HG03135 (cell line): ENCODE measurements at regions not wholly inside any gene's neighbourhood (a gene's known extent, or its start where the extent isn't known, plus 50 kb on each side); places are given as distances from the start of the nearest gene placed in this dataset.

Source experiments
- ATAC-seq: cut with Tn5 transposase; IDR thresholded peaks from one replicate; pipeline ENCODE4 v1.9.1; 2021; ENCODE audit warnings: mild to moderate bottlenecking, moderate library complexity; ENCODE audit not compliant: unreplicated experiment

DNA sequence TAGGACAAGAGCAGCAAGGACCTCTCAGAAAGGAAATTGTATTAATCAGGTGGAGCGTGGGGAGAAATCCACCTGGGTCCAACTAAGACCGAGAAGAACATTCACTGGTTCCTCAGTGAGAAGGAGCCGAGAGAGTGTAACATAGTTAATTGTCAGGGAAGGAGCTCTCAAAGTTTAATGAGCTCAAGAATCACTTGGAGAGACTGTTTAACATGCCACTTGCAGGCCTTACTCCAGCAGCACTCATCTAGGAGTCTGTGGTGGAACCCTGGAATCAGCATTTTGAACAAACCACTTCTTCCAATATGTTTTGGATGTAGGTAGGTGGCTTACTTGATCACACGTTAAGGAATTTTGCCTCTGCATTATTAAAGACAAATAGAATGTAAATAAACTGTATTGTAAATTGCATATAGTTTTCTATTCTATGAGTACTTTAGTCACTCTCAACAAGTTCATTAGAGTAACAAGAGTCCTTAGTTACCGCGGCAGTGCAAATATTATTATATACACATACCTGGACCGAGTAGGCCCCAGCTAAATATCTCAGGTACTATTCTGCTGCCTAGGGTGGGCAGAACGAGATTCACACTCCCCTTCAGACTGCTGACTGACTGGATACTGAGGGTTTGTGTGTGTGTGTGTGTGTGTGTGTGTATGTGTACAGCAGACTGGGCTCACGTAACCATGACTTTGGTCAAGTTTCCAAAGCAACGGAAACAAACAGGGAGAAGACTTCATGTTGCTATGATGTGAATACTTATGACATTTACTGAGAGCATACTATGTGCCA, 203.2 kb upstream of the USP24 start:
- ATAC-seq, result no peak

DNA sequence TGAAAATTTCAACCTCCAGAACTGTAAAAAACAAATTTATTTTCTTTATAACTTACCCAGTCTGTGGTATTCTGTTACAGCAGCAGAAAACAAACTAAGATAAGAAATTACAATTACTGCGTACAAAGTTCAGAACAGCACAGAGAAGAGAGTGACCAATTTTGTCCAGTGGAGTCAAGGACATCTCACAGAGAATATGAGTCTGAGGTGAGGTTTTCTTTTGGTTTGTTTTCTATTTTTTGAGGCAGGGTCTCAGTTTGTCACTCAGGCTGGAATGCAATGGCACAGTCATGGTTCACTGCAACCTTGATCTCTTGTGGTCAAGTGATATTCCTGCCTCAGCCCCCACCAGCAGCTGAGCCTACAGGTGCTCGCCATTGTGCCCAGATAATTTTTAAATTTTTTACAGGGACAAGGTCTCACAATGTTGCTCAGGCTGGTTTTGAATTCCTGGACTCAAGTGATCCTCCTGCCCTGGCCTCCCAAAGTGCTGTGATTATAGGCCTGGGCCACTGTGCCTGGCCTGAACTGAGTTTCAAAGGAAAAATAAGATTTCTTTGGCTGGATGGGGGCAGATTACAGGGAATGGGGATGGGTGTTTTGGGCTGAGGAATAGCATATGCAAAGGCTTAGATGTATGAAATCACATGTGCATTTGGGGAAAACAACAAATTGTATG, 201.1 kb upstream of the USP24 start:
- no peak for ATAC-seq

DNA sequence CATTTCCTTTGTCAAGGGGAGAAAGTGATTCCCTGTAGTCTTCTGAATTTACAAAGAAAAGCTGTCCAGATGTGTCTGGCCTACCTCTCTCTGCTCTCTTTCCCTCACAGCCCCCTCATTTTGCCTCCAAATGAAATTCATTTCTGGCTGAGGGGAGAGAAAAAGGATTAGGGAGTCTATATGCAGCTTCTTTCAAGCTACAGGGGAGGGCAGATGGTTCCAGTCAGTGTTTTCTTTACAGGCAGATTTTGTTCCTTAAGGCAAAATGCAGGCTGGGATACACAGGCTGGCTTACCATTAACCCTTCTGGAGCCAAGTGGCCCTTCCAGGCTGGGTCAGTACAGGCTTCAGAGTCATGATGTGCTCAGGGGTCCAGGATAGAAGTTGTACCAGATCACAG, 198.1 kb upstream of the USP24 start:
- ATAC-seq, result no peak

DNA sequence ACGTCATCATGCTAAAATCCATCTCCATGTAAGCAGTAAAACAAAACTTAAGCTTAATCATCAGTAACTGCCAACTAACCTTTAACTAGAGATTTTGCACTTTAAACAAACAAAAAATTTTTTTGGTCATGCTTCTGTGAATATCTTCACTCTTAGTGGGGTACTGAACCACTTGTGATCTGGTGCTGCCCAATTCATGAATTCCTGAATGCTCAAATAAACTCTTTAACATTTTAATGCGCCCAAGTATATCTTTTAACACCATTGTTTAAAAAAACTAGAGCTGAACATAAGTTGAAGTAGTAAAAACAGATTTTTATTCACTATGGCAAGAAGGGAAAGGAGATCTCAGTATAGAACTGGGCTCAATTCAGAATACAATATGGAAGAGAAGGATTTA, 196.9 kb upstream of the USP24 start:
- ATAC-seq, result no peak

DNA sequence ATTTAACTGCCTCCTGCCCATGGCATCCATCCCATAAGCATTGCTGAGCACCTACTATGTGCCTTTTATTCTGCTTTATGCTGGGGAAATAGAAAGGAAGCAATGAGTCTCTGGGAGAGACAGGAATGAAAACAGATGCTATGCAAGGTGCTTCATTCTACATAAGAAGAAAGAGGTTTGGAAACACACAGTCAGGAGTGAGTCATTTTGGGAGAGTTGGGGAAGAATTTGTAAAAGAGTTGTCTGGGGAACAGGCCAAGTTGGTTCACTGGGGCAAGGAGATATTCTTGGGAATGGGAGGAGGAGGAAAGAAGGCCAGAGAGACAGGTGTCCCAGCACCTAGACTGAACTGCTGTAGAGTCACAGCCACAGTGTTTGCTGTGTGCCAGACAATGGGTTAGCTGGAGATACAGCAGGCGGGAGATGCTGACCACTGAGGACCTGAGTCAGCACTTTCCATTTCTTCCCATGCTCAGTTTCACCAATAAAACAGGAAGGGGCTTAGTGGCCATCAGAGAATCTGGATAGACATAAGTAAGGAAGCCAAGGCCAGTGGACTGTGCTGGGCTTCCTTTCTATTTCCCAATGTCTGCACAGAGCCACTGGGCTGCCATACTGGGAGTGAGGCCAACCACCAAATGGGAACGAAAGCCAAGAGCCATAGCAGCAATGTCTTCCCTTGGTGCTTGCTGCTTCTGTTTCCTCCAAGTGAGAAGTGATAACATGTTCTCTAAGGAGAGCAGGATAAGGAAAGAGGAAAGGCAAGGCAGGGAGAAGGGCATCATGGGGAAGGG, 187.7 kb upstream of the USP24 start:
- ATAC-seq, result no peak

DNA sequence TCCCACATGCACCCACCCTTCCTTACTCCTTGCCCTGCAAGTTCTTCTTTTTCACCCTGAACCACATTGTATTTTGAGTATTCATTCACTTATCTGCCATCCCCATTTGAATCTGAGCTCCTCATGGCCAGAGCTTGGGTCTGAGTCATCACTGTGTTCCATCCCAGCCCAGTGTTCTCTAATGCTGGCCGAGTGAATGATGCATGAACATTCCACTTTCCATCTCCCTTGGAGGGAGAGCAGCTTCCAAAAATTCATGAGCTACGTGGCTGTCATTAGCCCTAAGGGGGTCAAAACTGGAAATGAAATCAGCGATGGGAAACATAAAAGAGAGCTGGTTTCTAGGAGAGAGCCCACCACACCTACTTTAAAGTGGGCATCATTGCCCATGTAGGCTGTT, 187.0 kb upstream of the USP24 start:
- ATAC-seq, result no peak

DNA sequence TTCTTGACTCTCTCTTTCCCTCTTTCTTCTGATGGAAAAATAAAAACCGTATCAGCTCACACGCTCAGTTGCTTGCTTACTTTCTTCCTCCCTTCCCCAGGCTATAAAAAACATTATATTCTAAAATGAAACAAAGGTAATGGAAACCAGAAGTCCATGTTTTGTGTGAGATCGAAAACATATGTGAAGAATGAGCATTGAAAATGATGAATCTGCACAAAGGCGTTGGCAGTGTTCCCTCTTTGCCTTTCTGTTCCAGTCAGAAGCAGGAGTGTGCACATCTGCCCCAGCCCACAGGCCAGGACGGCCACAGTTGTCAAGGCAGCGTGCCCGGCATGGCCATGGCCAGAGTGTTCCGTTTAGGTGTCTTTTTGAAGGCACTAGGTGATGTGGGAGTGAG, 185.3 kb upstream of the USP24 start:
- ATAC-seq, result no peak

DNA sequence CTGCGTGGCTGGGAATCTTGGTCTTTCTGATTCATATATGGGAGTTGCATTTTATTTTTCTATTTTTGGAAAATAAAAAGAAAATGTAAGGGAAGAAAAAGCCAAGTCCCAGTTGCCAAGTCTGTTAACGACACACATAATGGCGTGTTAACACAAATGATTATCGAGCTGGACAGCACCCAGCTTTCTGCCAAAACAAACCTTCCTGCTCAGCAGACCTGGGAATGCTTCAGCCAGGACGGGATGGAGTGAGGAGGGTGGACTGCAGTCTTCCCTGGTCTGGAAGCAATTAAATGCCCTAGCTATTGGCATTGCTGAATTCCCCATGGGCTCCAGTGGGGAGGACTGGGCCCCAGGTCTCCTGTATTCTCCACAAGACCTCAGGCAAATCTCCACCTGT, 184.2 kb upstream of the USP24 start:
- no peak for ATAC-seq

DNA sequence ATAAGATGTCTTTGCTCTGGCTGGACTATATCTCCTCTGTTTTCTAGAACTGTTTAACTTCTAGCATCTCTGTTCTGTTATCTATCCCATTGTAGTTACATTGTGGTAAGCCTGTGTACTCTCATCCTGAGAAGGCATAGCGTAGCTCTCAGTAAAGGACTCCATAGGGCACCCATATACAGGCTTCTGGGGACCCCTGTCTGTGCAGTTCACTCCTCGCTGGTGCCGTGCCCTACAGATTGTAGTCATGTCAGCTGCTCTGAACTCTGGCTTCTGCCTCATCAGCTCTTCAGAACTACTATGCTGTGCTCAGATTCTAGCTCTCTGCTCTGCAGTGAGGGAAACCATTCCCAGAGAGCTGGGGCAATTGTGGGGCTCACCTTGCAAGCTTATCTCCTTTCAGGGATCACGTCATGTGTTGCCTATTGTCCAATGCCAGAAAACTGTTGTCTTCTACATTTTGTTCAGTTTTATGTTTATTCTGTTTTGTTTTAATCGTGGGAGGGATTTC, 181.3 kb upstream of the USP24 start:
- no peak for ATAC-seq

DNA sequence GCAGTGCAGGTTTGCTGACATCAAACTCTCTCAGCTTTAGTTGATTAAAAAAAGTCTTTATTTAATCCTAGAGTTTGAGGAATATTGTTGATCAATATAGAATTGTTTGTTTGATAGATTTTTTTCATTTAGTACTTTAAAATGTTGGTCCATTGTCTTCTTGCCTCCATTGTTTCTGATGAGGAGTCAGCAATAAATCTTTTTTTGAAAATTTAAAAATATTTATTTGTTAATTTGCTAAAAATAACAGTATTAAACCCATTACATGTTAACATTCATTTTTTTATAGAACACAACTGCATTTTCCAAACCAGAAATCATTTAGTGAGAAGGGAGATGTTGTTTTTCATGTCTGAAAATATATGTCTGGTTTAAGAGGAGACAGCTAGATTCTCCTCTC, 173.8 kb upstream of the USP24 start:
- no peak for ATAC-seq

DNA sequence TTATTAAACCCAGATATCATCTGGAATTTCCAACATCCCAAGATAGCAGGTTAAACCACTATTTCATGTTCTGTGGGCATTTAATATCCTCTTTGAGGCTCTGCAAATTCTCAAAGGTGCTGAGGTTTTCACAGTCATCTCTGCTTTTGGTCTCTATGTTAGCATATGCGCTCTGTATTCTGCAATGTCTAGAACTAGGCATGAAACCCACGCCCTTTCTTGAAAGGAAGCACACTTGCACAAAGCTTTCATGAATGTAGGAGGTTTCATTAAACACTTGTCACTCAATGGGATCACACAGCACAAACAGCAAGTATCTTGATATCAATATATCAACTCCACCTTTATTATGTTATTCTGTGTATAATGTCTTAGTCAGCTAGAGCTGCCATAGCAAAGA, 172.0 kb upstream of the USP24 start:
- no peak for ATAC-seq

DNA sequence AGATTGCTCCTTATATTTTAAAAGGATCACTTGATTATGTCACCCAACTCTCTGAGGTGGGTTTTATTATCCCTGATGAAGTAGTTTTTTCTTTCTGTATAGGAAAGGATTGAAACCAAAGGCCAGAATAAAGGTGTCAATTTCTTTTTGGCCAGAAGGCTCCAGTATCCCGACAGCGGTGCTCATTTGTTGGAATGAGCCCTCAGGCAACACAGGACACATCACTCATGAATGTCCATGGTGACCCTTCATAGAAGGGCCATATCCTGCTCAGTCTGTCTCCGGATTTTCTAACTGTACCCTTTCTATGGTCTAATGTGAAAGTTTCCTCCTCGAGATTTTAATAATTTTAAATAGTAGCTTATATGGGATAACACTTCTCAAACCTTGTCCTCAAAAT, 171.3 kb upstream of the USP24 start:
- no peak for ATAC-seq

DNA sequence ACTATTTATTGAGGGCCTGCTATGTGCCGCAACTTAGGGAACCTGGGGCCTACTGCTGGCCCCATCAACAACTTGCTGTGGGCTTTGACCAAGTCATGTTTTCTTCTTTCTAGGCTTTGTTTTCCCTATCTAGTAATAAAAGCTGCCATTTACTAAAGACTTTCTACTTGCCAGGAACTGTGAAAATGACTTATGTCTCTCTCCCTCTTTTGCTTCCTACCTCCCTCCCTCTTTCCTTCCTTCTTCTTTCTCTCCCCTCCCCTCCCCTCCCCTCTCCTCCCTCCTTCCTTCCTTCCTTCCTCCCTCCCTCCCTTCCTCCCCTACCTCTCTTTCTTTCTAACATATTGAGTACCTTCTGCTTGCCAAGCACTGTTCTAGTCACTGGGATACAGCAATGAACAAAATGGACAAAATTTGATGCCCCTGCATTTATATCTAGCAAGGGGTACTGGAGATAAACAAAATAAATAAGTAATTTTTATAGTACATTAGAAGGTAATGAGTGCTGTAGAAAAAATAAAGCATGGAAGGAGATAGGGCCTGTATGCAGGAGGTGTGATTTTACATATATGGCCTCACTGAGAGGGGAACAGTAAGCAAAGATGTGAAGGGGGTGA, 170.3 kb upstream of the USP24 start:
- ATAC-seq, result no peak

DNA sequence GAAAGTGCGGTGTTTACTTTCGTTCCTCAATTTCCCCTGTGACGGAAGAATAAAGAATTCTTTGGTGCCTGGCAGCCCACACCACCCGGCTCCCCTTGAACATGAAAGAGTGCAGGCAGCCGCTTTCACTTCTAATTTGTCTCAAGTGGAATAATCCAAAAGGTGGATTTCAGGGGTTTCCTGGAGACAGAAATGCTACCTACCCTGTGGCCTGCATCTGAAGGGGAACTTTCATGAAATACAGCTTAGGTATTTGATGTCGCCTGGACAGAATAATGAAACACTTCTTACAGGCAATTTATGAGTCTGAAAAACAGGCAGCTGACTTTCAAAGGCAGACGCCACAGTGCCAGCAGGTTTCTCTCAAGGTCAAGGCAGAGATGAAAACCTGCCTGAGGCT, 169.5 kb upstream of the USP24 start:
- no peak for ATAC-seq

DNA sequence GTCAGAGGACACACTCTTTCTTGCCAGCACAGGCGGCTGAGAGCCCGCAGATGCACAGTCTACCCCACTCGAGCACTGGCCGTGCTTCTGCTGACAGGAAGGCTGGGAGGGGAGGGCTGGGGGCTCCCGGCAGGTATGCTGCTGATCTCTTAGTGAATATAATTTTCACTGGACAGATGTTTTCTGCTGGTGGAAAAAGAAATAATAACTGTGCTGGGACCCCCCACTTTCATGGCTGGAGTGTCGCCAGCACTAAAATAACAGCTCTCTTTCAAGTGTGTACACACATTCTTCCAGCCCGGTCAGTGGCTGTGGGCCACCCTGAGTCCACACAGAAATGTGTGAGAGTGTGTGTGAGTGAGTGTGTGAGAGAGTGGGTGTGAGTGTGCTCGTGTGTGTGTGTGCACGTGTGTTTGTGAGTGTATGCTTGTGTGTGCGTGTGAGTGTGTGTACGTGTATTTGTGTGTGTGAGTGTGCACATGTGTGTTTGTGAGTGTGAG, 167.7 kb upstream of the USP24 start:
- ATAC-seq, result no peak

DNA sequence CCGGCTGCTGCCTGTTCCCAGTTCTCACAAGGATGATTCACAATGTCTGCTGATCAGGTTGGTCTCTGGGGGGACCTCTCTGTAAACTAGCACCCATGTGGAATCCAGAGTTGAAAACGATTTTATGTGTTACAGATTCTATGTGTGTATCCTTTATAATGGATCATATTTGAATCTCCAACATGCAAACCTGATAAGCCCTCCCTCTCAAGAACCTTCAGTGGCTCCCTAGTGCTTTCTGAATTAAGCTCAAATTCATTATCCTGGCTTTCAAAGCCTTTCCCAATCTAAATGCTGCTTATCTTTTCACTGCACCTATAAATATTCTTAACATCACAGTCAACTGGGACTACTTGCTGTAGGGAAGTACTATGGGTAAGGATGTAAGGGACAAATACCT, 166.8 kb upstream of the USP24 start:
- no peak for ATAC-seq

DNA sequence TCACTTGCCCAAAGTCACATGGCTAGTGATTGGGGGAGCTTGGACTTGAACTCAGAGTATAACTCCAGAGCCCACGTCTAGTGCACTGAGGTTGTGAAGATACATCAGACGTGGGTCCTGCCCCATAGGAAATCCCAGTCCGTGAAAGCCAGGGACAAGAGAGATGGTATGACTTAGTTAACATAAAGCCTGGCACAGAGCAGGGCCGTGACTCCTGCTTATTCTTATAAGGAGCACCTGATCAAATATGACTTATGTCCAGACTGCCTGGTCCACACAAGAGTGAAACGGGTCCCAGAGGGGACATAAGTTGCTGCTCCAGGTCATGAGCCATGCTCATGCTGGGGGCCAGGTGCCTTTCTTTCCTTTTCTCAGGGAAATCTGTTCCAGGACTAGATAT, 166.3 kb upstream of the USP24 start:
- ATAC-seq, result no peak

DNA sequence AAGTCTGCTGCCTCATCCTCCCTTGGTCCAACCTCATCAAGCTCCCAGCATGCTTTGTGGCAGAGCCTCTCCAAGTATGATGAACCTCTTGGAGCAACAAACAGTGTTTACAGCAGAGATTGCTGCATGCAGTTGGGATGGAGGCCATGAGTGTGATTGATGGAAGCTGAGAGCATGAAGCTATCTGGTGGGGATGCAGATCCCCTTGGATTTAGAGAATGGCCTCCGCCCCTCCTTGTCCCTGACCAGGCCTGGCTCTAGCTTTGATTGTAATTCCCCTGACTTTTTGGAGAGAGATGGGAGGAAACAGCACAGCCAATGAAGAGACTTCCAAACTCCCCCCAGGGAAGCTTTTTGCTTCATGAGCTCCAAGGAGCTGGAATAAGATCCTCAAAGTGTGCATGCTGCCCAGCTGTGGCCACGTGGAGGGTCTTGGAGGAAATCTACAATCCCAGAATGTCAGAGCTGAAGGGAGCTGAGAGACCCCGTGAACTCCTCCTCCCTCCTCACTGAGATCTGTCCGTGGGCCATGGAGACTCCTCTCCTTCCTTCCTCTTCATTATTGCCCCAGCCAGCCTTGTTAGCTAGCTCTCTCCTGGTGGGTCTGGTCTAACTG, 165.3 kb upstream of the USP24 start:
- ATAC-seq, result no peak

DNA sequence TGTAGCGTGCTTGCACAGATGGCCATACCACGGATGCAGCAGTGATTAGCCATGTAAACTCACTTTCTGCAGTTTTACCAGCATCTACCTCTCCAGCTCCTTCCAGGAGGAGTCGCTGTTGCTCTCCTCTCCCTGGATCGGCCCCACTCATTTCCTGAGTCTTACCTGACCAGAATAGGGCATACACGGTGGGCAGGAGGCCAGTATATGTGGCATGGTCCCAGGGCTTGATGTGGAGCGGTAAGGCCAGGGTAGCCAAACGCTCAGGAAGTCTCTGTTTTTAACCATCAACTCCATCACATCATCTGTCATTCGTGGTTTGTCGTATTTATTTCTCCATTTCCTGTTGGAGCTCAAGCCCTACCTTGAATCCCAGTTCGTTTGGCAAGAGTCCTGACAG, 163.4 kb upstream of the USP24 start:
- no peak for ATAC-seq

DNA sequence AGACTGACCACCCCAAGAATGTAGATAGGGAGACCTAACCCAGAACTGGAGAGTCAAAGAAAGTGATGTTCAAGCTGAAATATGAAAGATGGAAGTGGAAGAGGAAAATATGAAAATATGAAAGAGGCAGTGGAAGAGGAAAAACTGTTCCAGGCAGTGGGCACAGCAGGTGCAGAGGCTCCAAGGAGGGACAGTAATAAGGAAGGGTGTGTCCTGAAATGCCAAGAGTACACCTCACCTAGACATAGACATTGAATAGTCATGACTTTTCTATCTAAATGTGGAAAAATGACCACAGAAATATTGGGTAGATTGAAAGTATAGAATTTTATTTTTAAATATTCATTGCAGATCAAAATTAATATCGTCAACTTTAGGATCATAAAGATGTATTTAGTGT, 161.7 kb upstream of the USP24 start:
- ATAC-seq, result no peak
